Stimulated activated CD4-positive, alpha-beta T cell treated with anti-CD3 and anti-CD28 coated beads, TNF-alpha, amount 100 ng/mL, for 24 hours (primary cell): ENCODE measurements at regions not wholly inside any gene's neighbourhood (a gene's known extent, or its start where the extent isn't known, plus 50 kb on each side); places are given as distances from the start of the nearest gene placed in this dataset.
"Not testable (repeated sequence)": the region's sequence is repeated elsewhere in the genome, so short reads cannot be mapped to it uniquely, and the experiment has no call there.

ENCODE experiments used
- DNase-seq, 3 experiments: peaks; one replicate each; pipeline ENCODE4 v3.0.0-alpha.2; 2020; ENCODE audit warnings: low read depth in 3 of 3

GRCh38 chr5:74404574-74405508, 235.7 kb downstream of the ENC1 start:
- no peak for DNase-seq

GRCh38 chr5:74403771-74404170, 236.8 kb downstream of the ENC1 start:
- no peak for DNase-seq

GRCh38 chr5:74402553-74402952, 238.0 kb downstream of the ENC1 start:
- DNase-seq: no peak

GRCh38 chr5:74401946-74402320, 238.6 kb downstream of the ENC1 start:
- DNase-seq: no peak

GRCh38 chr5:74401281-74401945, 239.1 kb downstream of the ENC1 start:
- DNase-seq: no peak

- no peak for DNase-seq
These were observed 240.5 kb downstream of the ENC1 start for GRCh38 chr5:74400067-74400466.

- no peak for DNase-seq
These were observed 243.5 kb downstream of the ENC1 start for GRCh38 chr5:74396913-74397622.

- no peak for DNase-seq
These were observed 245.3 kb downstream of the ENC1 start for GRCh38 chr5:74394916-74395880.

GRCh38 chr5:74394528-74394915, 246.0 kb downstream of the ENC1 start:
- DNase-seq: no peak

GRCh38 chr5:74393943-74394342, 246.6 kb downstream of the ENC1 start:
- no peak for DNase-seq

GRCh38 chr5:74392711-74393351, 247.7 kb downstream of the ENC1 start:
- no peak for DNase-seq

GRCh38 chr5:74391410-74391809, 249.1 kb downstream of the ENC1 start:
- DNase-seq: no peak

- no peak for DNase-seq
These were observed 249.7 kb downstream of the ENC1 start for GRCh38 chr5:74390822-74391221.

GRCh38 chr5:74390306-74390637, 250.3 kb downstream of the ENC1 start:
- no peak for DNase-seq

GRCh38 chr5:74389531-74390305, 250.8 kb downstream of the ENC1 start:
- DNase-seq: no peak

GRCh38 chr5:74388411-74388810, 252.1 kb downstream of the ENC1 start:
- not testable (repeated sequence) for DNase-seq

- no peak for DNase-seq
These were observed 253.8 kb downstream of the ENC1 start for GRCh38 chr5:74386571-74387334.

GRCh38 chr5:74384851-74385250, 255.7 kb downstream of the ENC1 start:
- DNase-seq: no peak

GRCh38 chr5:74382987-74383593, 257.4 kb downstream of the ENC1 start:
- no peak for DNase-seq
